OCI-LY3 (cell line): ENCODE measurements at regions not wholly inside any gene's neighbourhood (a gene's known extent, or its start where the extent isn't known, plus 50 kb on each side); places are given as distances from the start of the nearest gene placed in this dataset.

Experiments
- EZH2phosphoT487 ChIP-seq: fragments of 200-600 bp; shearing (Covaris generic); IDR thresholded peaks from 2 replicates; pipeline ENCODE4 v1.6.1; 2018; ENCODE audit warnings: antibody characterized with exemption, mixed run types, low read depth
- TF ChIP-seq, protein P1 (sequence below): fragments of 200-600, 300-600 bp; sonication (generic); IDR thresholded peaks from 2 replicates; pipeline ENCODE4 v1.5.1; 2014; ENCODE audit warnings: antibody characterized with exemption, low read length, low read depth

GRCh38 chr17:65467156-65467555 lies 94.3 kb downstream of the AXIN2 start:
- TF ChIP-seq, protein P1, sequence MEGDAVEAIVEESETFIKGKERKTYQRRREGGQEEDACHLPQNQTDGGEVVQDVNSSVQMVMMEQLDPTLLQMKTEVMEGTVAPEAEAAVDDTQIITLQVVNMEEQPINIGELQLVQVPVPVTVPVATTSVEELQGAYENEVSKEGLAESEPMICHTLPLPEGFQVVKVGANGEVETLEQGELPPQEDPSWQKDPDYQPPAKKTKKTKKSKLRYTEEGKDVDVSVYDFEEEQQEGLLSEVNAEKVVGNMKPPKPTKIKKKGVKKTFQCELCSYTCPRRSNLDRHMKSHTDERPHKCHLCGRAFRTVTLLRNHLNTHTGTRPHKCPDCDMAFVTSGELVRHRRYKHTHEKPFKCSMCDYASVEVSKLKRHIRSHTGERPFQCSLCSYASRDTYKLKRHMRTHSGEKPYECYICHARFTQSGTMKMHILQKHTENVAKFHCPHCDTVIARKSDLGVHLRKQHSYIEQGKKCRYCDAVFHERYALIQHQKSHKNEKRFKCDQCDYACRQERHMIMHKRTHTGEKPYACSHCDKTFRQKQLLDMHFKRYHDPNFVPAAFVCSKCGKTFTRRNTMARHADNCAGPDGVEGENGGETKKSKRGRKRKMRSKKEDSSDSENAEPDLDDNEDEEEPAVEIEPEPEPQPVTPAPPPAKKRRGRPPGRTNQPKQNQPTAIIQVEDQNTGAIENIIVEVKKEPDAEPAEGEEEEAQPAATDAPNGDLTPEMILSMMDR = no peak
- TF ChIP-seq EZH2phosphoT487 = no peak
